ENCODE measurements at regions not wholly inside any gene's neighbourhood (a gene's known extent, or its start where the extent isn't known, plus 50 kb on each side); places are given as distances from the start of the nearest gene placed in this dataset.

DNA sequence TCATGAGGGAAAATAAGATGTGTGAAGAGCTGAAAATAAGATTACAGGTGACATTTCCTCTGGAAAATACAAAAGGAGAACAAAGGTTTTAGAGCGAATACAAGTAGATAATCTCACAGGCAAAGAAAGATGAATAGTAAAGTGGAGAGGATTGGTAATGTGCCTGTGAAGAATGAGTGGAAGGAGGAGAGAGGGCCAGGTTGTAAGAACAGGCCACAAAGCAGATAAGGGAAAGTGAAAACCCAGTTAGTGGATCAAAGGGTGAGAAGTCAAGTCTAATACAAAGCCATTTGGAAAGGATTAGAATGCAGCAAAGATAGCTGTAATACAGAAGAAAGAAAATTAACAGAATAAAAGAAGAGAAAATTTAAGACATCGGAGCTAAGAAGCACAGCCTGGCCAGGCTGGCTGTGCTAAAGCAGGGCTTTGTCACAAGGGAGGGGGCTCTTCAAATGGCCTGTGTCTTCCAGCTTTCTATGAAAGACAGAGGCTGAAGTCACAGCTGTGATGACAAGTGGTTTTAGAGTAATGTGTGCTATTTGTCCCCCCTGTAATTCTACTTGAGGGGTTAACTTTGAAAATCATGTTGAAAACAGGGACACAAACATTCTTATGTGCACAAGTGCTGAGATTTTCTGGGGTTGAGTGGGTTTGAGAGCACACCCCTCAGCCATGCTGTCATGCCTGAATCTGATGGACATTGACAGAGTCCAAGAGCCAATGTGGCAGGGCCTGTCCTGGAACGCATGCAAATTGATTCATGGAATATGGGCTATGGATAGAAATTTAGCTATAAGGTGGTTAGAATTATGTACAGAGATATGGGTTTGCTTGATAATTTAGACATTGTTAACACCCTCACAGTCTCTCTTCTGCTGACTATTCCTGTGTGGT lies 344.5 kb upstream of the NAV3 start:
- ATAC-seq (no peak), DNase-seq (no peak)
- H3K27me3 Mint-ChIP-seq = no peaks in the 10 kb centered on the region
- no peak overlapping the region for H3K27ac Mint-ChIP-seq
- no peaks in the 10 kb centered on the region for H3K4me1 Mint-ChIP-seq
- no peaks in the 10 kb centered on the region for H3K9me3 ChIP-seq (ENCODE audit: control insufficient read depth, low read length, poor library complexity, severe bottlenecking)
- no peak overlapping the region for H3K4me3 Mint-ChIP-seq
- no peaks in the 10 kb centered on the region for H3K36me3 Mint-ChIP-seq (ENCODE audit: low read depth)

DNA sequence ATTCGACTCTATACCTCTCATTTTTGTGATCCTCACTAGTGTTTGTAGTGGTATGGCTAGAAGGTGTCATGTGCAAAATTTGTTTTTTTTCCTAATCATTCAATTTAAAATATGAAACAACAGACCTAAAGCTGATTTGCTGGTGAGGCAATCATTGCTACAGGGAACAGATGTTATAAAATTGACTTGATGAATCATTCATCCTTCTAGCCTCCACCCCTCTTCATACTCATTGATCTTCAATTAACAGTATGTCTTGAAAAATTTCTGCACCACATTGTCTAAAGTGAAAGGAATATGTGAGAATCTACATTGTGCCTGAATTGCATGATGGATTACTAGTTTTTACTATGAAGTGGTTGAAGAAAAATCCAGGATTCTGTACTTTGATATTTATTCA lies 349.0 kb upstream of the NAV3 start:
- Mint-ChIP-seq H3K27me3 (no peaks in the 10 kb centered on the region), H3K36me3 (ENCODE audit: low read depth) (no peaks in the 10 kb centered on the region), H3K4me3 (no peak overlapping the region), H3K4me1 (no peaks in the 10 kb centered on the region), H3K27ac (no peak overlapping the region)
- H3K9me3 ChIP-seq (ENCODE audit: control insufficient read depth, low read length, poor library complexity, severe bottlenecking) = no peaks in the 10 kb centered on the region
- ATAC-seq = no peak
- DNase-seq = no peak

DNA sequence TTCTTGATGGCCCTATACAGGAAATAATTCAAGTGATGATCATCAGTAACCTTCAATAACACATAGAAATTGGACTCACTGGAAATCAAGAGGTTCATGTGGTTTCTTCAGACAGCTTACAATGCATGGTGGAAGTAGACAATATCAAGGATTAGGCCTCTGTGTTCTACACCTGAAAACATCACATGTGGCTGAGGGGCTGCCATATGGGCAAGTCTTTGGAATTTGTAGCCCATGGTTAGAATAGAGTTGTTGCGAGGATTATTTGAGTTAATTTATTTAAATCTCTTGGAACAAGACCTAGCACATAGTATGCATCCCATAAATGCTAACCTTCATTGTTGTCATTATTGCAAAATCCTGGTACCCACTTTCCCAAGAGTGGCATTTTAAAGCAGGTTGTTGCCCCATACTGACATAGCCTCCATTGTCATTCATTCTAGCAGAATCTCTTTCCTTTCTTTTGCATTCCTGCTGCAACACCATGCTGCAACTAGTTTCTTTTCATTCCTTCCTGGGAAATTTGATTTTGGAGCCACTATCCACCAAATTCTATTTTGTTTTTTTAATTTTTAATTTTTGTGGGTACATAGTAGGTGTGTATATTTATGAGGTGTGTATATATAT lies 352.7 kb upstream of the NAV3 start:
- Mint-ChIP-seq H3K27me3 (no peaks in the 10 kb centered on the region), H3K27ac (no peak overlapping the region), H3K36me3 (ENCODE audit: low read depth) (no peaks in the 10 kb centered on the region), H3K4me3 (no peak overlapping the region), H3K4me1 (no peaks in the 10 kb centered on the region)
- ATAC-seq (no peak), DNase-seq (no peak)
- H3K9me3 ChIP-seq (ENCODE audit: control insufficient read depth, low read length, poor library complexity, severe bottlenecking) = no peaks in the 10 kb centered on the region

DNA sequence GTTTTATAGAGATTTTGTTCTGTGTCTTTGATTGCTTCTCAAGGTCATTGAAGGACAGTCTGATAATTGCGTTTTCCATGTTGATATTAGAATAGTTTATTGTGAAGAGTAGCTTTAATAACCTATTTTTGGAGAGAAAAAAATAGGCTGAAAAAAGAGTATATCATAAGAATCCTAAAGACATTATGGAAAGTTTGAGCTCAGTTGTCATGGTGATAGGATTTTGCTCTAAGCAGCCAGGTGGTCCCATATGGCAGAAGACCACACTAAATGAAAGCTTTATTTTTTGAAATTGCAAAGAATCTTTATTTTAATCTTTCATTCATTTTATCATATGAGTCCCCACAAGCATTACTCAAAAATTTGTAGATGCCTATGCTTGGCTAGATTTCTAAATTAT lies 358.9 kb upstream of the NAV3 start:
- no peaks in the 10 kb centered on the region for H3K9me3 ChIP-seq (ENCODE audit: control insufficient read depth, low read length, poor library complexity, severe bottlenecking)
- DNase-seq (no peak), ATAC-seq (no peak)
- H3K36me3 Mint-ChIP-seq (ENCODE audit: low read depth) = no peaks in the 10 kb centered on the region
- H3K4me3 Mint-ChIP-seq = no peak overlapping the region
- no peaks in the 10 kb centered on the region for H3K27me3 Mint-ChIP-seq
- H3K27ac Mint-ChIP-seq = no peak overlapping the region
- no peaks in the 10 kb centered on the region for H3K4me1 Mint-ChIP-seq

DNA sequence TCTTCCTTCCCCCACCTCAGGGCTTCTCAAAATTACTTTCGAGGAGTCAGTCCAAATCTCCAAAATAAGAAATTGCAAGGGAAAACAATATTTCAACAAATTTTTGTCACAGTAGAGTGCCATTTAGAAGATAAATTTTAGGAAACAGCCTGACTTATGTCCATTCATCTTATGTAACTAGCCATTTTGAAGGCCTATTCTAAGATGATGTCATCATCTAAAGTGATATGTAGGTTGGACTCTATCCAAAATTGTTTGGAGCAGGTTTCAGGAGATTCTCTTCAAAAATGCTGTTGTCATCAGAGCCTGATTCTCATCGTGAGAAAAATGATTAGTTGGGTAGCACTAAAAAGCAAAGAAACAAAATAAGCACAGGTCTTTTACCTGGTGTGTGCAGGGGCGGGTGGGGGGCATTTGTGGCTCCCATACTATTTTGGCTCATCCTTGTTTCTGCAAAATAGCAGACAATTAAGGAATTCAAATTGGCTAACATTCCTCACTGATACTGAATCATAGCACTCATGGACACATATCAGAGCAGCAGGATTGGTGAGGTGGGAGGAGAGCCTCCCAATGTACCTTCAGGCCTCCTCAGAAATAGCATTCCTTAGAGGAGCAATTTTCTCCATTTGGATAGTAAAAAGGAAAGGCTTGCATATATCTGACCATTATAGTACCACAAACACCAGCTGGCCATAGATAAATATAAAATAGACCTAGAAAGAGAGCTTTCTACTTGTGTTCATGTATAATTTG lies 360.9 kb upstream of the NAV3 start:
- H3K4me3 Mint-ChIP-seq = no peak overlapping the region
- no peaks in the 10 kb centered on the region for H3K27me3 Mint-ChIP-seq
- no peaks in the 10 kb centered on the region for H3K4me1 Mint-ChIP-seq
- H3K9me3 ChIP-seq (ENCODE audit: control insufficient read depth, low read length, poor library complexity, severe bottlenecking) = no peaks in the 10 kb centered on the region
- H3K27ac Mint-ChIP-seq = no peak overlapping the region
- DNase-seq (no peak), ATAC-seq (no peak)
- no peaks in the 10 kb centered on the region for H3K36me3 Mint-ChIP-seq (ENCODE audit: low read depth)

DNA sequence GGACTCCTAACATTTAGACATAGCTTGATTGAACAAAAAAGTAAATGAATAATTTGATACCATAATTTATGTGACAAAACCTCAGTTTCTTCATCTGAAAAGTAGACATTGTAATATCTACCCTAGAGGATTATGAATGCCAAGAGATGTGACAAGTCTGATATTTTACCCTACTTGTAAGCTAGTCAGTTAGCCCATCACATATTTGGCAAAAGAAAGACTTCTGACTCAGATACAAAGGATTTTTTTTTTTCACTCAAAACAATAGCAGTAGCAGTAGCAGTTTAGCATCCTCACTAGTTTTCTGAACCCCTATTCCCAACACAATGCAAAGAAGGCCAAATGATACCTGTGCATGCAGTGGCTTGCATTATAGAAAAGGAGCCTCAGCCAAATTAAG lies 377.3 kb upstream of the E2F7 start:
- Mint-ChIP-seq H3K36me3 (ENCODE audit: low read depth) (no peaks in the 10 kb centered on the region), H3K27me3 (no peaks in the 10 kb centered on the region), H3K4me1 (no peaks in the 10 kb centered on the region), H3K4me3 (no peak overlapping the region), H3K27ac (no peak overlapping the region)
- ATAC-seq = no peak
- H3K9me3 ChIP-seq (ENCODE audit: control insufficient read depth, low read length, poor library complexity, severe bottlenecking) = no peaks in the 10 kb centered on the region
- DNase-seq = no peak

DNA sequence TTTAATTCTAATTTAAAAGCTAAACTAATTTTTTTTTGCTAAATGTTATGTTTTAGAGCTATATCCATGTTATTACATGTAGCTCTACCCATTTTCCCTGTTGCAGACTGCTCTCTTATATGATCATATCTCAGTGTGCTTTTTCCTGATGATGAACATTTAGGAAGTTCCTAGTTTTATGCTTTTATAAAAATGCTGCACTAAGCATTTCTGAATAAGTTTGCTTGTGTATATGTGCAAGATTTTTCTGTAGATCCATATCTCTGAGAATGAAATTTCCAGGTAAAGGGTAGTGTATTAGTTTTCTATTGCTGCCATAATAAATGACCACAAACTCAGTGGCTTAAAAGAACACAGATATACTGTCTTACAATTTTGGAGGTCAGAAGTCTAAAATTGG lies 374.4 kb upstream of the E2F7 start:
- H3K9me3 ChIP-seq (ENCODE audit: control insufficient read depth, low read length, poor library complexity, severe bottlenecking) = no peaks in the 10 kb centered on the region
- Mint-ChIP-seq H3K4me1 (no peaks in the 10 kb centered on the region), H3K27ac (no peak overlapping the region), H3K36me3 (ENCODE audit: low read depth) (no peaks in the 10 kb centered on the region), H3K4me3 (no peak overlapping the region), H3K27me3 (no peaks in the 10 kb centered on the region)
- DNase-seq (no peak), ATAC-seq (no peak)

DNA sequence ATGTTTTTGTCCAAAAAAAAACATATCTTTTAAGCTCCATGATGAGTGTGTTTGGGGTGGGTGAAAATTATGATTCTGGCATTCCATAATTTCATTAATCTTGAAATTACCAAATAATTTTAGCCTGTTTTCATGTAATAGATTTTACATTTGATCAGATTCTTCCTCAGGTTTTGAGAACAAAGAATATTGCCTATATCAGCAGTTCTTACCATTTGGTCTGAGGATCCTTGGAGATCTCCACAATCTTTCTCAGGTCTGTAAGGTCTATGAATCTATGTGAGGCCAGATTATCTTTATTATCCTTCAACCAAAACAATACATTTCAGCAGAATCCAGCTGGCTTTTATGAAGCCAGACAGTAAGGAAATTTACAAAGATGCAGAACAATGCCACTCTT lies 373.3 kb upstream of the E2F7 start:
- Mint-ChIP-seq H3K27me3 (no peaks in the 10 kb centered on the region), H3K4me1 (no peaks in the 10 kb centered on the region), H3K27ac (no peak overlapping the region), H3K36me3 (ENCODE audit: low read depth) (no peaks in the 10 kb centered on the region), H3K4me3 (no peak overlapping the region)
- no peaks in the 10 kb centered on the region for H3K9me3 ChIP-seq (ENCODE audit: control insufficient read depth, low read length, poor library complexity, severe bottlenecking)
- DNase-seq (no peak), ATAC-seq (no peak)

DNA sequence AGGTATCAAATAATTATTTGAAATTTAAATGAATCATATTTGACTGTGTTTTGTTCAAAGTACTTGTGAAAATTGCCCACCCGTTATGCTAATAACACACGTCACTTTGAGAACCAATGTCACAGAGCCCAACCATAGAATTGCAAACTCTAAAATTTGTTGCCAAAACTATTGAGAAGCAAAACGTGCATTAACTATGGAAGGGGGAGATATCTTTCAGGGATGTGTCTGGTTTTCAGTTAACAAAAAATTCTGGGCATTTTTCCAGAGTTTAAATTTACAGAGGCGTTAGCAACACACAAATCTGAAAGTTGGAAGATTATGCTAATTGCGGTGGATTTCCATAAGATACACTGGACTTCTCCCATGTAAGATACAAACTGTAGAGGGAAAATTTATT lies 371.8 kb upstream of the E2F7 start:
- Mint-ChIP-seq H3K4me1 (no peaks in the 10 kb centered on the region), H3K27me3 (no peaks in the 10 kb centered on the region), H3K4me3 (no peak overlapping the region), H3K36me3 (ENCODE audit: low read depth) (no peaks in the 10 kb centered on the region), H3K27ac (no peak overlapping the region)
- DNase-seq (no peak), ATAC-seq (no peak)
- H3K9me3 ChIP-seq (ENCODE audit: control insufficient read depth, low read length, poor library complexity, severe bottlenecking) = no peaks in the 10 kb centered on the region

DNA sequence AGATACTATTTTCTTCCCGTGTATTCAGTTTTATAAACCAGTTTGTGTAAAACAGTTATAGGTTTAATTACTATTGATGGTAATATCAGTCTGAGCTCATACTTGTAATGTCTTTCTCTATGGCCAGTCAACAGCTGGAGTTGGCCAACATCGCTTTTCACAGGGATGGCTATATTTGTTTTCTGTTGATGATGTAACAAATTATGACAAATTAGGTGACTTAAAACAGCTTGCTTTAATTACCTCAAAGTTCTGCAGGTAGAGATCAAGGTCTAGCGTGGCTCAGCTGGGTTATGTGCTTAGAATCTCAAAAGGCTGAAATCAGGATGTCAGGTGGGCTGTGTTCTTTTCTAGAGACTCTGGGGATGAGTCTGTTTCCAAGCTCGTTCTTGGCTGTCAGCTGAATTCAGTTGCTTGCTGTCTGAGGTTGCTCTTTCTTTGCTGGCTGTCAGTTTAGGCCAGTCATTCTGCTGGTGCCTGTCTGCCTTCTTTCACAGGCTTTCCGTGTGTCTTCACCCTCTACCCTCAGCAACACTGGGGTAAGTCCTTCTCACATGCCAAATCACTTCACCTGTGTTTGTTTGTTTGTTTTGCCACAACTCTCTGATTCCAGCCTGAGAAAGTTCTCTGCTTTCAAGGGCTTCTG lies 370.2 kb upstream of the E2F7 start:
- DNase-seq (no peak), ATAC-seq (no peak)
- Mint-ChIP-seq H3K36me3 (ENCODE audit: low read depth) (no peaks in the 10 kb centered on the region), H3K27me3 (no peaks in the 10 kb centered on the region), H3K4me3 (no peak overlapping the region), H3K27ac (no peak overlapping the region), H3K4me1 (no peaks in the 10 kb centered on the region)
- no peaks in the 10 kb centered on the region for H3K9me3 ChIP-seq (ENCODE audit: control insufficient read depth, low read length, poor library complexity, severe bottlenecking)

DNA sequence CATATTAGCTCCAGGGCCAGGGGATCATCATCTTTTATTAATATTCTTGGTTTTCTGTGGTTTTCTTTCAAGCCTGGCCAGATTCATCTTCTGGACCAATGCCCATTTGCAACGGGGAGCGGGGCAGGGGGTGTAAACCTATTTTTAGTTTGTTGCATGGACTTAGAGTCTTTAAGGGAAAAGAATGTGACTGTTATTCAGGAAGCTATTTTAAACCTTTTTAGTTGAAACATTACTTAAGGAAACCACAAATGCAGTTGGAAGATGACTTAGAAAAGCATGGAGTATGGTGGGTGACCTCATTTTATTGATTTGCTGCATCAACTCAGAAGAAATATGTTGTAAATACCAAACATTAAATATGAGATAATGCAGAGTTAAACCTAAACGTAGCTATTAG lies 368.4 kb upstream of the E2F7 start:
- no peaks in the 10 kb centered on the region for H3K4me1 Mint-ChIP-seq
- DNase-seq (no peak), ATAC-seq (no peak)
- no peaks in the 10 kb centered on the region for H3K9me3 ChIP-seq (ENCODE audit: control insufficient read depth, low read length, poor library complexity, severe bottlenecking)
- no peak overlapping the region for H3K4me3 Mint-ChIP-seq
- H3K27ac Mint-ChIP-seq = no peak overlapping the region
- no peaks in the 10 kb centered on the region for H3K36me3 Mint-ChIP-seq (ENCODE audit: low read depth)
- no peaks in the 10 kb centered on the region for H3K27me3 Mint-ChIP-seq

DNA sequence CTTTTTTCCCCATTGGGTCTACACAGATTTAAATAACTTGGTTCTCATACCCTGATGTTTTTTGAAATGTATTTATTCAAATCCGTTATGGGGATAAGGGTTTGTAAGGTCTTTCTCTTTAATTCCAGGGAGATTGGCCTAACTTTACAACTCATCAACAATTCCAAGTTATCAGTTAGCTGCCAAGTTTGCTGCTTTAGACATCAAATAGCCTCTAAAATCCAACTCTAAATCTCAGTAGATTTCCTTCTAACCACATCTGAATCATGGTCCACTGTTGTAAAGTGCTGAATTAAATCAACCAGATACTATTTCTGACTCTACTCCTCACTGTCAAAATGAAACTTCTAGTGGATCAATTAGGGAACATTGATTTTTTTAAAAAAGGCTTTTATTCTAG lies 364.1 kb upstream of the E2F7 start:
- Mint-ChIP-seq H3K4me1 (no peaks in the 10 kb centered on the region), H3K36me3 (ENCODE audit: low read depth) (no peaks in the 10 kb centered on the region), H3K27me3 (no peaks in the 10 kb centered on the region), H3K27ac (no peak overlapping the region), H3K4me3 (no peak overlapping the region)
- ATAC-seq (no peak), DNase-seq (no peak)
- H3K9me3 ChIP-seq (ENCODE audit: control insufficient read depth, low read length, poor library complexity, severe bottlenecking) = no peaks in the 10 kb centered on the region

DNA sequence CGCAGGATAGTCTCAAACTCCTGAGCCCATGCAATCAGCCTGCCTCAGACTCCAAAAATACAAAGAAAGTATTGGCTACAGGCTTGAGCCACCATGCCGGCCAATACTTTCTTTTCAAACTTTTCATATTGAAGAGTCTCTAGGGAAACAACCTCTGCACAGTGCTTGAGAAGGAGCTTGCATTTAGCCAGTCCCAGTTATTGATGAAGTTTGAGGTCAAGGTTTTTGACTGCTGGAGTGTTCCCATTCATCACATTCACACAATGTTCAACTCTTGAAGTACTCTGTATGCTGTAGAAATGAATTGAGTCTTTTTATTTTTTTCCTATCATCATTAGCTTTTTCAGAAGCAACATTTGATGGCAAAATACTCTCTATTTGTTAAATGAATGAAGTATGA lies 355.8 kb upstream of the E2F7 start:
- no peak for DNase-seq
- Mint-ChIP-seq H3K4me1 (no peaks in the 10 kb centered on the region), H3K27me3 (no peaks in the 10 kb centered on the region), H3K27ac (no peak overlapping the region), H3K36me3 (ENCODE audit: low read depth) (no peaks in the 10 kb centered on the region), H3K4me3 (no peak overlapping the region)
- no peak for ATAC-seq
- no peaks in the 10 kb centered on the region for H3K9me3 ChIP-seq (ENCODE audit: control insufficient read depth, low read length, poor library complexity, severe bottlenecking)

All from T-helper 17 cell (primary cell).